ENCODE measurements at regions not wholly inside any gene's neighbourhood (a gene's known extent, or its start where the extent isn't known, plus 50 kb on each side); places are given as distances from the start of the nearest gene placed in this dataset.

DNA sequence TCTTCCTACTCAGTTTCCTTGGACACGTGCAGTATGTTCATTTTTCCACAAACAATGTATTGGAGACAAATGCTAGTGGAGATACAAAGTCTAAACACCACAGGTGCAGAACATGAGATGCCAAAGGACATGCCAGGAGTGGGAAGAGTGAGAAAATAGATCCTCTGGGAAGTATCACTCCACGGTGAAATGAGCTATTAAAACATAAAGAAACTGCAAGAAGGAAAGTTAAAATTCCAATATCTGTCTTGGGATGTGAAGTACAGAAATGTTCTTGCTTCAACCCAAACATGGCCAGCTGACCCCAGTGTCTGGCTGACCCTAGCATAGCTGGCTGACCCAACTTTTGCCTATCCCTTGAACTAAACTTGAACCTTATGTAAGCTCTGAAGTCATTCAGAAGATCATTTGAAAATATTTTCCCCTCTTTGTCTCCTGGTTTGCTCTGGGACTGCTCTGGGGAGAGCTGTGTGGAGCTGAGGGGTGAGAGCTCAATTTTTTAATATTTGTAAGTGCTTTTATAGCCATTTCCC lies 59.5 kb downstream of the FZD1 start:
- DNase-seq (ENCODE audit: low read depth, low spot score): no peak

DNA sequence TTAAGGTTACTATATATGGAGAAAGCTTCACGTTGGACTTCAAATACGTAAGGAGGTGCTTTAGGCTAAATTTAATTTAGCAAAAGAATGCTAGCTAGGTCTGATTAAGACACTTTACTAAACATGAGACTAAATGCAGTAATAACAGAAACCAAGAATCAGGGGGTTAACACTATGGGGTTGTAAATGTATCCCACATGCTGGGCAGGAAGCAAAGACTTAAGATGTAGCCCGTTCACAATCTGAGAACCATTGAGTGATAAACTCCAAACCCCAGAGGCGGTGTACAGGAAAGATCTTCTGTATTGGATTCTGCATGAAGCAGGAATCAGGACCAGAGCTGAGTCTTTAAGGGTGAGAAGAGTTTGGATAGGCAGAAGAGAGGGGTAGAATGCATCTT lies 60.4 kb downstream of the FZD1 start:
- no peak for DNase-seq (ENCODE audit: low read depth, low spot score)

DNA sequence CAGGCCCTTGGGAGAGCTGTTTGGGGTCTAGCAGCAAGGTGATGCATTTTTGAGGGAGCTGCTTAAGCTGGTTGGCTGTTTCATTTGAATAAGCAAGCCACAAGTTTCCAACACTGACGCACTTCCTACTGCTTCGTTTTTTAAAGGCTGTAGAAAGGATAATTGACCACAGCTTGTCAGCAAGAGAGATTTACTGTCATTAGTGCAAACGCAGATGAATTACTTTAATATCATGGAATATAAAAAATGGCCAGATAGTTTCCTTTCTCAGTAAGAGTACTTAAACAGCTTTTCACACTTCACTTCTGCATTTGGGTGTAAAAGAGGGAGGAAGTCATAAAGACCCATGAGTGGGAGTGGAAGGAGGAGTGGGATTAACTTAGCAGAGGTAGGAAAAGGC lies 61.5 kb downstream of the FZD1 start:
- DNase-seq (ENCODE audit: low read depth, low spot score): no peak

DNA sequence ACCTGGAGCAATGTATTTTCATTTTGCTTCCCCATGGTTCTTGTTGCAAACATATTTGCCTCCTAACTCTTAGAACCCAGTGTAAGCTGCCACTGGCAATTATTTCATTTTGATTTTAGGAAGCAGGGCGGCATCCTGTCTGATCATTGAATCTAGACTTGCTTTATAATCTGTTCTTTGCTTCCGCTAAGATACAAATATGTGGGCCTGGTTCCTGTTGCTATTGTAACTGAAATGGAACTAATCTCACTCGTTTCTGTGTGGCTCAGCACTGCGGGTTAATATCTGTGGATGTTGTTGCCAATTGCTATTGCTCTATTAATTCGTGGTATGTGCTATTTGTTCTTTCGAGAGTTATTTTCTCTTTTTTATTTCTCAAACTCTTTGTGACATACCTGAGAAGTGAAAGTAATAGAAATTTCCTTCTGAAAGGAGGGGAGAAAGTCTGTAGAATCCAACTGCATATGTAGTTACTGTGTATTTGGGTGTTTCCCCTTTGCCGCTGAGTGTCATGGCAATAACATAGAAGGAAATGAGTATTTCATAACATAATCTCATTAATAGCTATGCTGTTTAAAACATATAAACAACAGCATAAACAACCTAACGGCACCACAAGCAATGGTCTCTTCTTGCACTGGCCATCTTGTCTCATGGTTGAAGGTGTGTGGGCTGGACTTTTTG lies 62.4 kb downstream of the FZD1 start:
- DNase-seq (ENCODE audit: low read depth, low spot score): peak; percentile 39

DNA sequence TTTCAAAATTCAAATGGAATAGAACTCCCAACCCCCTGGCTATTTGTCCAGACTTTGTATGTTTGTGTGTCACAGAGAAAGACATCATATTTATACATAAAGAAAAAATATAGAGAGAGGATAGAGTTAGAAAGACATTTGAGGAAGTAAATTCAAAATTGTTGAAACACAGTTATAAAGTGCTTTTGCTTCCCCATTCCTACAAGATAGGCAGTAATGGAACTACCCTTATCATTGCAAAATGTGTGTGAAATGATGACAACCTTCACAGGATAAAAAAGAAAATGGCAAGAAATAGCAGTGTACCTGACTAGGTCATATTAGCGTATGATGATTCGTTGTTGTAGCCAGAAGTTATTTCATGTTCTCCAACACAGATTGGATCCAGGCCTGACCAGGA lies 63.1 kb downstream of the FZD1 start:
- no peak for DNase-seq (ENCODE audit: low read depth, low spot score)

DNA sequence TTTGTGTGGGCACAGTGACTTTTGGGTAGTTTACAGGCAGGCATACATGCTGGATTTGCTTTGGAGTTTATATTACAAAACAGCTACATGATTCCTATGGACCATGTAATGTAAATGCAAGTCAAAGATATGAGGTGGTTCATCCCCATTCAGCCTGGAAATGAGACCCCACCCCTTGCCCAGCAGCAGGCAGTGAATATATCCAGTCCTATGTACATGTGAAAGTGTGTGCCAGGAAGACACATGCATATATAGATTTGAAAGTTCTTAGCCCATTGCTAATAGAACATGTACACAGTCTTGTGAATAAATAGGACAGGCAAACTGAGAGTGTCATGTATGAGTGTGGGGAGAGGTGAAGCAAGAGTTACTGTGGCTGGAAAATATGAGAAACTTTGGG lies 65.3 kb downstream of the FZD1 start:
- no peak for DNase-seq (ENCODE audit: low read depth, low spot score)

DNA sequence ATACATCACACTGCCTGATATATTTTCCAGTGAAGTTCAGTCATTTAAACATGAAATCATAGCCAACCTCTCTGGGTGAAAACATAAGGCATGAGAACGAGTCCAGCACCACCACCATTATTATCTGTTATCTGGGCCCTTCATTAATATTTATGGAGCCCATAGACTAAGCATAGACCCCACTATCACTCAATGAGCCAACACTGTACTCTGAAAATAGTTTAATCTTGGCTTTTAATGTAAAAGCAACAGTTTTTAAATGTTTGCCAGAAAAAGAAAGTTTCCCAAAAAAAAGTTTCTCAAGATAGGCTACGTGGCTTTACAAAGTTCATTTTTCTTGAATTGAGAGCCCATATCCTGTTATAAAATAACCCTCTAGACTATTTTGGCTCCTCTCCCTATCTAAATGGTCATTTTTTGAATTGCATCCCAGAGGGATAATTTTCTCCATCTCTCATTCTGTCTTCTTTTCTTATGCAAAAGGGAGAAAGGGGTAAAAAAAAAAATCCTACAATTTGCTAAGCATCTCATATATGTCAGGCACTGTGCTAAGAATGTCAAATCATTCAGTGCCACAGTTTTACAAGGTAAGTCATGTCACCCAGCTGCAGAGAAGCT lies 66.1 kb downstream of the FZD1 start:
- DNase-seq (ENCODE audit: low read depth, low spot score): no peak

DNA sequence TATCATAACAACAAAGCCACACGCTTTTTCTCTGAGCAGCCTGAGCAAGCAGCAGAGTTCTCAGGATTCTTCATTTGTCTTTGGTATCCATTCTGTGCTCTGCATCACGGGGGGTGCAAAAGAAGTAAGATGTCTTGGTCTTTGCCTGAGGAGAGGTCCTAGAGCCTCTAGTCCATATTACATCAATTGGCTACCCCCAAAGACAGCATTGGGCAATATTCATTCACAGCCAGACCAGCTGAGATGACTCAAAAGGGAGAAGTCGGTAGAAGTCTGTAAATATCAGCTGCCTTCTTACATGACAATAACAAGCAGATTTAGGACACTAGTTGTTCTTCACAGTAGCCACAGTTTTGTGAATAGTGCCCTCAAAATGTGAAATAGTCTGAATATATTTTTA lies 66.6 kb downstream of the FZD1 start:
- no peak for DNase-seq (ENCODE audit: low read depth, low spot score)

DNA sequence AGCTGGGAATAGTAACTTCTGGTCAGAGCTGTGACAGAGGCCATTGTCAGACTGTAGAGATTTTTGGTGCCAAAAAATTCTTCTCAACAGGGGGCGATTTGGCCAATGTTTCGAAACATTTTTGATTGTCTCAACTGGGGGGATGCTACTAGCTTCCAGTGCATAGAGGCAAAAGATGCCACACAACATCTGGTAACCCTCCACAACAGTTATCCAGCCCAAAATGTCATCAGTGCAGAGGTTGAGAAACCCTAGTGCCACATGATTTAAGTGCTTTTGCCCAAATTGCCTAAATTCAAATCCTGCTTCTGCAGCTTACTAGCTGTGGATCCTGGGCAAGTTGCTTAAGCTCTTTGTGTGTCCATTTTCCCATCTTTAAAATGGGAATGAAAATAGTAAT lies 71.9 kb downstream of the FZD1 start:
- no peak for DNase-seq (ENCODE audit: low read depth, low spot score)

DNA sequence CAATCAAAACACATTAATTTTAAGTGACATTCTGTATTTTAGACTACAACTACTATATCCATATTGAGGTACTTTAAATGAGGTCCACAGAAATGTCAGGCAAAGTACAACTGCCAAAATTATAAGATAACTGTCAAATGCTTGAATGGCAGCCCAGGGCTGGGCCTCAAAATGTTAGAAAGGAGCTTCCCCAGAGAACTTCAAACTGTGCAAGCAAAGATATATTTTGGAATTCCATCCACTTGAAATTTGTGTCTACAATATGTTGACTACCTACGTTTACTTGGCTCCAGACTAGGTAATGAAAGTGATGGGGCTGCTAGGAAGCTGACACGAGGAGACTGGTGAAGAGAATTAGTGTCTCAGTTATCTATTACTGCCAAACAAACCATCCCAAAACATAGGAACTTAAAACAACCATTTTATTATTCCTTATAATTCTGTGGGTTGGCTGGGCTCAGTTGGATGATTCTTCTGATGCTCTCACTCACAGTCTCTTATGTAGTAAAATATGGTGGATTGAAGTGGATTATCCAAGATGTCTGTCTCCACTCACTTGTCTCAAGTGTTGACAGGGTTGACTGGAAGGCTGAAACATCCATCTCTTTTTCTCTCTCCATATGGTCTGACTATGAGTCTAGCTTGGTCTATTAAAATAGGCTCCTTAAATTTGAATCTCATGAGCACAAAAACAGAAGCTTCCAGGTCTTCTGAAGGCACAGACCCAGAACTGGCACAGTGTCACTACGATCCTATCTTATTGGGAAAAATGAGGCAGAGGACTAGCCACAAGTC lies 74.2 kb downstream of the FZD1 start:
- no peak for DNase-seq (ENCODE audit: low read depth, low spot score)

DNA sequence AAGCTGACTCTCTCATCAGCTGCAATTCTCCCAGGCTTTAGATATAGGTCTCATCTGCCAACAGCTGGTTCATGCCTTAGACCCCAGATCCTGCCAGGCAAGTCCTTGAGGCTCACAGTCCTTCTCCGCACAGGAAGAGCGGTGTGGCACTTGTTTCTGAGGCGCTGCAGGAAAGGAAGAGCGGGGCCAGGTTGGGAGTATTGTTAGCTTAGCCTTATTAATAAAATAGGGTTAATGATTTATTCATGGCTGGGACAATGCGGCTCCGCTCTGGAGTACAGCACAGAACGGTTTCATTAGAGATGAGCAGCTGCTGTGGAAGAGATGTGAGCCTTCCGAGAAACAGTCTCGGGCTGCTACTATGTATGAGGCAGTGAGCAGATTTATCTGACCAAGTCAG lies 78.1 kb downstream of the FZD1 start:
- DNase-seq (ENCODE audit: low read depth, low spot score): no peak

DNA sequence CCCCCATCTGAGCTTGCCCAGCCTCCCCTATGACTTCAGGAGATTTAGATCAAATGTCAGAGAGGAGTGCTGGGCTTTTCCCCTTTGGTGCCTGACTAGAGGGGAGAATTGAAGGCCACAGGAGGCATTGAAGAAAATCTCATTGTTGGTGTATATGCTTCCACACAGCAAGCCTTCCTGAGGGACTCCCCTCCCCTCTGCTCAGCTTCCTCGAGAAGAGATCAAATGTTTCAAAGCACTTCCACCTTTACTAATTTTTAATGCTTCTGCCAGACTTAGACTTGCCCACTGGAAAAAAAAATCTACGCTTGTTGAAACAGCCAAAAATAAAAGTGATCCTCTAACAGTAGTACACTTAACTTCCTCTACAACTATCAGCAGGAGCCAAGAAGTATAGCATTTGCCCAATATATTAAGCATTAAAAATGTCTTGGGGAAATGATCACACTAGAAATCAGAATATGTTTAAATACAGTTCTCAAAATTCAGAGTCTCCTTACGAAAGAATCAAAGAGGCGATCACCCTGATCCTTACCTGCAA lies 79.3 kb downstream of the FZD1 start:
- no peak for DNase-seq (ENCODE audit: low read depth, low spot score)

DNA sequence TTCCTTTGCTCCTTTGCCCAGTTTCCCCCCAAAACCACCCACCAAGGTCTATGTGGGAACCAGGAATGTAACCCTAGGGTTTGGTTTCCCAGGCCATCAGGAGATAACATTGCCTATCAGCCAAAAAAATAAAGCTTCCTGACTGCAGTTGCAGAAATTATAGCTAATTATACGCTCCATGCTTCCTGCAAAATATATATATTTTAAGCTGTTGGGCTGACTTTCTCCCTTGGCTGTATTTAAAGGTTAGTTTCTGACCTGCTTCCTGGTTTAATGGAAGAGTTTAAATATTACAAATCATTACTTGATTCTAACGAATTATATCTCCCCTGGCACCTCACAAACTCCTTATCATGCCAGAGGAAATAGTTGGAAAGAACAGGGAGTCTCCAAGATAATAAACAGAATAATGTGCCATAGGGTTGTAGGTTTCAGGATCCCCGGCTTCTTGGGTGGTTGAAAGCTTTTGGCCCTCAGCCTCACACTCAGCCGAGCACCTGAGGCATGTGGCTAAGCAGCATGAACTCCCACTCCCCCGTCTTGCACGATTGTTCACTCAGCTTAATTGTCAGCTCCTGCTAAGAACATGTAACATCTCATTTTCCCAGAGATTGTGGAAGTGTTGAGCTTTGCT lies 79.9 kb downstream of the FZD1 start:
- DNase-seq (ENCODE audit: low read depth, low spot score): no peak

DNA sequence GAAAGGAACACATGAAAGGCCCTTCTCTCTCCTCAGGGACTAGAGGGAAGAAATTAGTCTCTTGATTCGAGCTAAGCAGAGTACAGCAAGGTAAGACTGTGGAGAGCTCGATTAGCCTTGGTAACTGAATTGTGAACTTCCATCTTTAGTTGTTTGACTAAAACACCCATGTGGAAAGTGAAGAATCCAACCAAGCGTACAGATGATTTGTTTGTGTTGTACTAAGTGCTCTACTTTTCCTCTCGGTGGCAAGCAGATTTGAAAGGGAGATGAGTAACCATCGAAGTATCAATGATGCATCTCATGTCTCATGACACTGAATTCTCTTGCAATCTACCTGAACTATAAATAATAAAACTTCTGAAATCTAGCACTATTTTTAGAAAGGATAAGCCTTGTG lies 80.7 kb downstream of the FZD1 start:
- DNase-seq (ENCODE audit: low read depth, low spot score): no peak

DNA sequence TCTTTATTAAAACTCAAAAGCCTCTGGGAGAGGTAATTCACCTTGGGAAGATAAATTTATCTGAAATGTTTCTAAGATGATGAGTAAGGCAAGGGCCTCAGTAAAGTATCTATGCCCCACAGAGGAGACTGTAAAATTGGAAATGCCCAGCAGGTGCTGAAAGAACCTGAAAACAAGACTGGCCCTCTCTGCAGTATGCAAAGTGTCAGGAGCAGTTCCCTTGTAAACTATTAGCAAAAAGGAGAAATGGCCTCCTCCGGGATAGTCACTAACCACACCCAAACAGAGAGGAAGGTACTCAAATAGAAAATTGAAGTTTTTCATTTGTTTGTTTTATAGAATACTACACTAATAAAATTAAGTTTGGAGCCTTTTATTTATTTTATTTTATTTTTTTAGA lies 81.2 kb downstream of the FZD1 start:
- DNase-seq (ENCODE audit: low read depth, low spot score): no peak

DNA sequence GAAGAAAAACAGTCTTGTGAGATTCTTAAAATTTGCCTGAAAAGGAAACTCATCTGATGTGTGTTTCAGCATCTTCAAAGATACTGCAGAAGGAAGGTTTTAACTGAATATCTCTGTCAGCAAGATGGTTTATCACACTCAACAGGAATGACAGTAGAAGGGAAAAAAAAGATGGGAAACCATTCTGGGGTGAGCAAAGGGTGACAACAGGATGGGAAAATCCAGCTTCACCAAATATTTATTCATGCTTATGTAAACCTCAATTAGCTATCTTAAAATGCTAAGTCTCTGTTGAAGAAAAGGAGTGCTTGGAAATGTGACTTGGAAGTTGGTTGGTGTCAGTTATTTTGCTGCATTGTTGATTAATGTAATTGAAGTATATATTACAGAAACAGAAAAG lies 82.2 kb downstream of the FZD1 start:
- DNase-seq (ENCODE audit: low read depth, low spot score): no peak

DNA sequence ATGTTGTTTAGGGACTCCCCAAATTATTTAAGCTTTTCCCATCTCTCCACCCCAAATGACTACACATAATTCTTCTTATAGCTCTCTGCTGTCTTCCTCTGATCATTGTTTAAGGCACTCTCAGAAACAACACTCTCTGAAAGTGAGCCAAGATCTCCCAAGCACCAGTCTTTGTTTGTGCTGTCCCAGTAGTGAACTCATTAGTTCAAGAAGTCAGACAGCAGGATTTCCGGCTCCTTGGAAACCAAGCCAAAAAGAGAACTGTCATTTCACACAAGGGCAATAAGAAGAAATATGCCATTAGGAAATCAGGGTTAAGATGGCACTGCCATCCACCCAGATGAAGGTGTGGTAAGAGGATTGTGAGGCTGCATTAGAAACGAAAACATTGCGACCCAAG lies 83.1 kb downstream of the FZD1 start:
- DNase-seq (ENCODE audit: low read depth, low spot score): peak; percentile 82

DNA sequence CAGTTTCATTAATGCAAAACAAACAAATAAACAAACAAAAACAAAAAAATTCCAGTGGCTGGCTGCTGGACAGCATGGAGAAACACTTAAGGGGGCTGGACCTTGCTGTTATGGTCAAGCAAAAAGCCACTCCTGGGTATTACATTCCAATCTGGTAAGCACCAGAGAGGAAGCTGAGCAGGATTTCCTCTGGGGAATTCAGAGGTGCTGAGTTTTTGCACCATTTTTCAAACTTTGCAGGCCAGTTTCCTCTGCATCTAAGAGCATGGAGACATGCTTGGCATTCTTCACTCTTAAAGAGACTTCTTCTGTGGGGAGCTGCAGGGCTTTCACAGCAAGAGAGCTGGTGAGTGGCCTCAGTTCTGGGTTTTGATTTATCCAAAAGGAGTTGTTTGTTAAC lies 84.5 kb downstream of the FZD1 start:
- peak; percentile 74 for DNase-seq (ENCODE audit: low read depth, low spot score)

DNA sequence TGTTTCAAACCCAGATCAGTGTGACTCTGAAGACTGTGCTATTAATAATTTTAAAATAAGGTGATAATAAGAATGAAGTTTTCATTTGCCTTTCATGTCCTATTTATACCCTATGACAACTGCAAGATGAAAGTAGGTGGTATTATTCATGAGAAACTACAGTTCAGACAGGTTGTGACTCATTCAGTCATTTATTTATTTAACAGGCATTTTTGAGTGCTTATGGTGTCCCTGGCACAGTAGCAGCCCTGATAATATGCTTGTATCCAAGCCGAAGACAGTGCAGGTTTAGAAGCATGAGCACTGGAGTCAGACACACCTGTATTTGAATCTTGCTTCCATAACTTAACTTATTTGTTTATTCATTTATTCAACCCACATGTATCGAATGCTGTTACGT lies 87.1 kb downstream of the FZD1 start:
- peak; percentile 17 for DNase-seq (ENCODE audit: low read depth, low spot score)

DNA sequence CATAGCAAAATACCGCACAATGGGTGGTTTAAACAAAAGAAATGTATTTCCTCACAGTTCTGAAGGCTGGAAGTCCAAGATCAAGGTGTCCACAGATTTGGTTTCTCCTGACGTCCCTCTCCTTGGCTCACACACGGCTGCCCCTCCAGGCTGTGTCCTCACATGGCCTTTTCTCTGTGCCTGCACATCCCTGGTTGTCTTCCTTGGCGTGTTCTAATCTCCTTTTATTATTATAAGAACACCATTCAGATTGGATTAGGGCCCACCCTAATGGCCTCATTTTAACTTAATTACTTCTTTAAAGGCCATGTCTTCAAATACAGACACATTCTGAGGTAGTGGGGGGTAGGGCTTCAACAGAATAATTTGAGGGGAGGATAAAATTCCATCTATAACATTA lies 87.9 kb downstream of the FZD1 start:
- no peak for DNase-seq (ENCODE audit: low read depth, low spot score)

DNA sequence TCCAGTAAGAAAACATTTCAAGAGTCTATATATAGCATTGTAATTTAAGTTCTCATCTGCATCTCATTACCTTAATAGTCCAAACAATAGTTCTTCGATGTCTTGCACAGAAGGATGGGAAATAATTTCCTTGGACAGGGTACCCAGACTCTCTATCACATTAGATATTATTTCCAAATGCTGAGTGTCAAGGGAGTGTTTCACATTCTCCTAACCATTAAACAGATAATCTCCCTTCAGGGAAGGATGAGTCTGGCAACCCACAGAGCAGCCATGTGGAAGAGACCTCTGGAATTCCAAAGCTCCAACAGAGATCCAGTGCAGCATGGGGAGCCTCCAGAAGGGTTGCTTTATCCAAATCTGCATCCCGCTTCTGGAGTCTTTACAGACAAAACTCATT lies 89.6 kb downstream of the FZD1 start:
- no peak for DNase-seq (ENCODE audit: low read depth, low spot score)

Data from pulmonary artery endothelial cell (primary cell).